Erythroblast (primary cell): ENCODE measurements at regions not wholly inside any gene's neighbourhood (a gene's known extent, or its start where the extent isn't known, plus 50 kb on each side); places are given as distances from the start of the nearest gene placed in this dataset.
"Not testable (repeated sequence)": the region's sequence is repeated elsewhere in the genome, so short reads cannot be mapped to it uniquely, and the experiment has no call there.

ENCODE experiments used
- DNase-seq, 2 experiments: peaks; one replicate each; lab custom pipeline; 2025; lab: John Stamatoyannopoulos, UW
- GATA1 ChIP-seq: IDR thresholded peaks from 2 replicates; pipeline ENCODE4 v1.6.1; 2011; ENCODE audit warnings: low read depth, mild to moderate bottlenecking, control low read depth, low read length, moderate library complexity
- POLR2A ChIP-seq: IDR thresholded peaks from 2 replicates; pipeline ENCODE4 v1.6.1; 2011; ENCODE audit warnings: mild to moderate bottlenecking, low read length

- TF ChIP-seq POLR2A (no peak), GATA1 (no peak)
- no peak for DNase-seq
Observed at GRCh38 chr2:128608921-128609880, 290.5 kb upstream of the HS6ST1 start.

- DNase-seq, result no peak
- TF ChIP-seq POLR2A (no peak), GATA1 (no peak)
Observed at GRCh38 chr2:128610496-128610895, 291.8 kb upstream of the HS6ST1 start.

GRCh38 chr2:128611421-128612320 is 293.0 kb upstream of the HS6ST1 start:
- no peak for TF ChIP-seq POLR2A
- no peak for TF ChIP-seq GATA1
- no peak for DNase-seq

- DNase-seq, result no peak
- TF ChIP-seq POLR2A (no peak), GATA1 (no peak)
Observed at GRCh38 chr2:128612628-128613027, 294.0 kb upstream of the HS6ST1 start.

- DNase-seq, result no peak
- TF ChIP-seq GATA1 (no peak), POLR2A (no peak)
Observed at GRCh38 chr2:128613351-128613750, 294.7 kb upstream of the HS6ST1 start.

GRCh38 chr2:128613876-128614275 is 295.2 kb upstream of the HS6ST1 start:
- DNase-seq, result no peak
- TF ChIP-seq GATA1 (no peak), POLR2A (no peak)

- DNase-seq, result not testable (repeated sequence)
Observed at GRCh38 chr2:128614907-128615306, 296.2 kb upstream of the HS6ST1 start.

- no peak for DNase-seq
- TF ChIP-seq POLR2A, result no peak
- no peak for TF ChIP-seq GATA1
Observed at GRCh38 chr2:128615571-128615970, 296.9 kb upstream of the HS6ST1 start.

- no peak for TF ChIP-seq POLR2A
- TF ChIP-seq GATA1, result no peak
- no peak for DNase-seq
Observed at GRCh38 chr2:128617029-128617590, 298.4 kb upstream of the HS6ST1 start.

GRCh38 chr2:128617661-128618060 is 299.0 kb upstream of the HS6ST1 start:
- TF ChIP-seq GATA1 (no peak), POLR2A (no peak)
- no peak for DNase-seq

GRCh38 chr2:128618642-128619041 is 300.0 kb upstream of the HS6ST1 start:
- no peak for DNase-seq
- no peak for TF ChIP-seq GATA1
- no peak for TF ChIP-seq POLR2A

GRCh38 chr2:128619471-128620325 is 301.0 kb upstream of the HS6ST1 start:
- TF ChIP-seq POLR2A (no peak), GATA1 (no peak)
- no peak for DNase-seq

GRCh38 chr2:128621074-128621473 is 302.4 kb upstream of the HS6ST1 start:
- TF ChIP-seq POLR2A (no peak), GATA1 (no peak)
- DNase-seq, result no peak

GRCh38 chr2:128622371-128622770 is 303.7 kb upstream of the HS6ST1 start:
- DNase-seq, result no peak
- TF ChIP-seq POLR2A (no peak), GATA1 (no peak)
